AG09309 (cell line): ENCODE measurements at regions not wholly inside any gene's neighbourhood (a gene's known extent, or its start where the extent isn't known, plus 50 kb on each side); places are given as distances from the start of the nearest gene placed in this dataset.

Experiments used
- DNase-seq: peaks from one replicate; pipeline ENCODE4 v3.0.0-alpha.2; 2010; ENCODE audit warnings: low read depth
- H3K4me3 ChIP-seq: 2 replicates; pipeline ENCODE4 v1.5.1; 2011; ENCODE audit warnings: mild to moderate bottlenecking, low read depth, low read length, moderate library complexity; ENCODE audit not compliant: control insufficient read depth
- TF ChIP-seq, protein P1 (sequence below): IDR thresholded peaks from 2 replicates; pipeline ENCODE4 v1.5.1; 2011; ENCODE audit warnings: mild to moderate bottlenecking, low read depth, low read length, inconsistent platforms; ENCODE audit not compliant: insufficient read depth, control insufficient read depth; ENCODE audit errors: missing control alignments

DNA sequence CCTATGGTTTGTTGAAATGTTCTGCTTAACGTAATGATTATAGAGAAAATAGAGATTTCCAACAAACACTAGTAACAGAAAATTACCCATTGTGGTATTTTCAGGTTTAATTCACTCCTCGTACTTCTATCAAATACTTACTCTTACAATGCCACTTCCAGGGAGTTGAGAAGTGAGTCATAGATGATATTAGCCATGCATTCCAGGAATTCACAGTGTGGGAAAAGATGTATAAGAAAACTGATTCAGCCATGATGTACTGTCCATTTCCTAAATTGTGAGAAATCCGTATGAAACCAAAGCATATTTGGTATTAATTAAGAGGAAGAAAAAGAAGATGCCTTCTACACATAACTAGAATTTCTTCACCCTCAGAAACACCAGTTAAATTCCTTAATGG is 1854.6 kb upstream of the WWC1 start:
- TF ChIP-seq, protein P1, sequence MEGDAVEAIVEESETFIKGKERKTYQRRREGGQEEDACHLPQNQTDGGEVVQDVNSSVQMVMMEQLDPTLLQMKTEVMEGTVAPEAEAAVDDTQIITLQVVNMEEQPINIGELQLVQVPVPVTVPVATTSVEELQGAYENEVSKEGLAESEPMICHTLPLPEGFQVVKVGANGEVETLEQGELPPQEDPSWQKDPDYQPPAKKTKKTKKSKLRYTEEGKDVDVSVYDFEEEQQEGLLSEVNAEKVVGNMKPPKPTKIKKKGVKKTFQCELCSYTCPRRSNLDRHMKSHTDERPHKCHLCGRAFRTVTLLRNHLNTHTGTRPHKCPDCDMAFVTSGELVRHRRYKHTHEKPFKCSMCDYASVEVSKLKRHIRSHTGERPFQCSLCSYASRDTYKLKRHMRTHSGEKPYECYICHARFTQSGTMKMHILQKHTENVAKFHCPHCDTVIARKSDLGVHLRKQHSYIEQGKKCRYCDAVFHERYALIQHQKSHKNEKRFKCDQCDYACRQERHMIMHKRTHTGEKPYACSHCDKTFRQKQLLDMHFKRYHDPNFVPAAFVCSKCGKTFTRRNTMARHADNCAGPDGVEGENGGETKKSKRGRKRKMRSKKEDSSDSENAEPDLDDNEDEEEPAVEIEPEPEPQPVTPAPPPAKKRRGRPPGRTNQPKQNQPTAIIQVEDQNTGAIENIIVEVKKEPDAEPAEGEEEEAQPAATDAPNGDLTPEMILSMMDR, result no peak
- no peak overlapping the region for H3K4me3 ChIP-seq
- no peak for DNase-seq

DNA sequence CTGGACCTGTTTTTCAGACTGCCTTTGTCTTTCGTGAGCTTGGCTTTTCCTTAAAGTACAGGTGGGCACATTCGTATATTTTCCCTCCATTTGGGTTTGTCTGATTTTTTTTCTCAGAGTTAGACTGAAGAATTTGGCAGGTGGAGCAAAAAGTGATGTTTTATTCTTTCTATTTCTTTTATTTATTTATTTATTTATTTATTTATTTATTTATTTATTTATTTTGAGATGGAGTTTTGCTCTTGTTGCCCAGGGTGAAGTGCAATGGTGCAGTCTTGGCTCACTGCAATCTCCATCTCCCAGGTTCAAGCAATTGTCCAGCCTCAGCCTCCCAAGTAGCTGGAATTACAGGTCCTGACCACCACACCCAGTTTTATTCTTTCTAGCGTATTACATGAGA is 1805.1 kb upstream of the WWC1 start:
- TF ChIP-seq, protein P1, result no peak
- no peak for DNase-seq
- H3K4me3 ChIP-seq, result no peak overlapping the region

DNA sequence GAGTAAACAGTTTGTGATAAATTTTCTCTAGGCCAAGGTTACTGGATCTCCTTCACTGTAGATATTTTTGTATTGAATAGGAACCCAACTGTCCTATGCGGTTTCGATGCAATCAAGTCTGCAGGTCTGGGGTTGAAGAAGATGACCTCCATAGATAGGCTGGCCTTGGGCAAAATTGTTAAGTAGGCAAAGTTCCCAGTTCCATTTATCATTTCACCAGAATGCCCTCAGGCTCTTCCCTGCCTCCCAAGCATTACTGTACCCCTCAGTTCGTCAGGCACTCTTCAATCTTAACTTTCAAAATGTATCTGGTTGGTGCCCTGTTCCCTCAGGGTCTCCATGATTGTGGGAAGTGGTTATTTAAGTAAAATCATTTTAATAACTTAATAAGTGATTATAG is 1802.9 kb upstream of the WWC1 start:
- TF ChIP-seq, protein P1, result no peak
- H3K4me3 ChIP-seq, result no peak overlapping the region
- no peak for DNase-seq

DNA sequence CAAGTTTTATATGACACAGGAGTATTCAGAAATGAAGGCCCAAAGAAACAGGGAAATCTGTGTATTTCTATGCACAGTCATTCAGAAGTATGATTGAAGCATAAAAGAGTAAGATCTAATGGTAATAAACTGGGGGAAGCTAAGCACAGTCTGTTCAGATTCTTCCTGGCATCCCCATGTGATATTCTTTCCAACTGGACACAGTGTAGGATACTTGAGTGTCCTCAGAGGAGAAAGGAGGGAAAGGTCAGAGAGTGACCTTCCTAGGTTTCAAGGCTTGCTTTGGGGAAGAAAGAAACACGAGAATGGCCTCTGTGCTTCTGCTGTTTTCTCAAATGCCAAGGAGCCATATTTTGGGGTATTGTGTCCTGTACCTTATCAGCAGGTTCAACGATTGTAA is 1798.4 kb upstream of the WWC1 start:
- no peak for DNase-seq
- TF ChIP-seq, protein P1, result no peak
- no peak overlapping the region for H3K4me3 ChIP-seq

DNA sequence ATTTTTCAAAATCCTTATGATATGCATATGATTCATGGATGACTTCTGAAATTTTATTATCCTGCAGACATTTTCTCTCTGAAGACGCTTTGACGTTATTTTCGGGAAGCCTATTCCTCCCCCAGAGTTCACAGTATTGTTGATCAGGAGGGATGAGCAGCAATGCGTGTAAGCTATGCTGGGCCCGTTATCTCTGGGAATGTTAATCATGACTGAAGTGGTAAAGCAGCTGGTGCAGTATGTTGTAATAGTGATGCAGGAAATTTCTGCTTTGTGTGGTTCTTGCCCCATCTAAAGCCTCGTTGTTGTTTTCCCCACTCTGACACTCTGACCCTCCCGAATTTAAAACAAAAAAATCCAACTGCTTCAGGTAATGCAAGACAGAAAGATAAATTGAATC is 1797.8 kb upstream of the WWC1 start:
- TF ChIP-seq, protein P1, result no peak
- no peak for DNase-seq

DNA sequence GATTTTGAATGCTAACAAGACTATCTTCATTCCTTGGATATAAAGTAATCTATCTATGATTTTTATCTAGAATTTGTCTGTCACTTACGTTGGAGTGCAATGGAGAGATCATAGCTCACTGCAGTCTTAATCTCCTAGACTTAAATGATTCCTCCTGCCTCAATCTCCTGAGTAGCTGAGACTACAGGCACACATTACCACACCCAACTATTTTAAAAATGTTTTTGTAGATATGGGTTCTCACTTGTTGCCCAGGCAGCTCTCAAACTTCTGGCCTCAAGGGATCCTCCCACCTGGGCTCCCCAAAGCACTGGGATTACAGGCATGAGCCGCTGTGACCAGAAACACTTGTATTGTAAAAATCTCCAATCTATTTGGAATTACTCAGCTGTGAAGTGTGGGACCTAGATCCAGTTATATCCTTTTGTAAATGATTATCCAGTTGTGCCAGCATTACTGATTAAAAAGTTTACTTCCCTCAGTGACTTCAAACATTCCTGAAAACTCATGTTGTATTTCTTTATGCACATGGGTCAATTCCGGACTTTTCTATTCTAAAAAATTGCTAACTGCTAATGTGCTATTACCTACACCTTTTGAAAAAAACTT is 1793.8 kb upstream of the WWC1 start:
- H3K4me3 ChIP-seq, result no peak overlapping the region
- no peak for DNase-seq
- TF ChIP-seq, protein P1, result no peak

More for the DNA sequence above, 1797.8 kb upstream of the WWC1 start:
- no peak overlapping the region for H3K4me3 ChIP-seq

DNA sequence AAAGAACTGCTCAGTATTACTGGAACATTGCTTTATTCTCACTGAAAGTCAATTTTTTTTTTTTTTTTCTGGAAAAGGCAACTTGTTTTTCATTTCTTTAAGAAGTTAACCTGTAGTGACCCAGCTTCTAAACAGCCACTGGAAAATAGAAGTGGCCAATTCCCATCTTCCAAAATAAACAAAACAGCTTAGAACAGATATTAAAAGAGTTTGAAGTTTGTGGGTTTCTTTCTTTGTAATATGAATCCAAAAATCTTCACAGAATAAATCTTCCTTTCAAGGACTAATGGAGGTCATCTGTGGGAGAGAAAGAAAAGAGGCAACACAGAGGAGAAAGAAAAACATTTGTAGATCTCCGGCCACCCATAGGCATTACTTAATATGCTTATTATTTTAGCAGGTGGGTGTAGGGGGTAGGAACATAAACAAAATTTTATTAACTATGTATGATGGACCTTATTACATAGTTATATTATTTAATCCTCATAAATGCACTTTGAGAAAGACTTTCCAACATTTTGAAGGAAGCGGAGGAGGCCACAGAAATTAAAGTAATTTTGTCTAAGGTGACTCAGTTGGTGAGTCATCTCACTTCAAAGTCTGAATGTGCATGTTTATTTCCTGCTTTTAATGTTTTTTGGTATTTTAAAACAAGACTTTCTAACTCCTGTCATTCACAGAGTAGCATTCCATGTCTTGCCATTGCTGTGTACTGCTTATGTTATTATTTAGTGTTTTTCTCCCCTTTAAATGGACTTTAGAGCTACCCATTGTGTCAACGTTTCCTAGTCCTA is 1791.8 kb upstream of the WWC1 start:
- DNase-seq, result no peak
- TF ChIP-seq, protein P1, result no peak
- no peak overlapping the region for H3K4me3 ChIP-seq
